ENCODE measurements at regions not wholly inside any gene's neighbourhood (a gene's known extent, or its start where the extent isn't known, plus 50 kb on each side); places are given as distances from the start of the nearest gene placed in this dataset.

- no peak for DNase-seq (ENCODE audit: low read depth)
- no peak overlapping the region for H3K4me3 ChIP-seq (ENCODE audit: low read depth, low read length)
- TF ChIP-seq POLR2A (IDR thresholded peaks at IDR 0.05; ENCODE audit: extremely low read depth, insufficient read length) (no peak), MYC (IDR thresholded peaks at IDR 0.05; ENCODE audit: low read depth, low read length) (no peak), CTCF (IDR thresholded peaks at IDR 0.05; ENCODE audit: low read depth, low read length) (no peak), MAX (IDR thresholded peaks at IDR 0.05; ENCODE audit: low read depth, low read length) (no peak)
These were observed 110.7 kb upstream of the EFEMP1 start for GRCh38 chr2:56034258-56034657.

DNA sequence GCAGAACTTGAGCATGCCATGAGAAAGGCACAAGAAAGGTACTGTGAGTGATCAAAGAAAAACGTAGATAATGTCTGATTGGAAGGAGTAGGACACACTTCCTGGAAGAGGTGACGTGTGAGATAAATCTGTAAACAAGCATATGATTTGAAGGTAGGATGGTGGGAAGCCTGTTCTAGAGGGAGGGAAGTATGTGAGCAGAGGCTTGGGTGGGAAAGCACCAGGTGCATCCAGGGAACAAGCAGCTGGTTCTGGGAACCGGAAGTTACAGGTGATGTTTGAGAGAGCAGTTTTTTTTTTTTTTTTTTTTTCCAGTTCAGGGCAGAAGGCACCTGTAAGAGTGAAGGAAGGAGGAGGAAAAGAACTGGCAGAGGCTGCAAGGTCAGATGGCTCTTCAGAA is 116.6 kb upstream of the EFEMP1 start:
- no peak for TF ChIP-seq POLR2A (IDR thresholded peaks at IDR 0.05; ENCODE audit: extremely low read depth, insufficient read length)
- no peak for TF ChIP-seq CTCF (IDR thresholded peaks at IDR 0.05; ENCODE audit: low read depth, low read length)
- no peak for TF ChIP-seq MAX (IDR thresholded peaks at IDR 0.05; ENCODE audit: low read depth, low read length)
- no peak for TF ChIP-seq MYC (IDR thresholded peaks at IDR 0.05; ENCODE audit: low read depth, low read length)
- H3K4me3 ChIP-seq (ENCODE audit: low read depth, low read length), result no peak overlapping the region
- no peak for DNase-seq (ENCODE audit: low read depth)

- TF ChIP-seq POLR2A (IDR thresholded peaks at IDR 0.05; ENCODE audit: extremely low read depth, insufficient read length), result no peak
- no peak for TF ChIP-seq CTCF (IDR thresholded peaks at IDR 0.05; ENCODE audit: low read depth, low read length)
- no peak for TF ChIP-seq MYC (IDR thresholded peaks at IDR 0.05; ENCODE audit: low read depth, low read length)
- TF ChIP-seq MAX (IDR thresholded peaks at IDR 0.05; ENCODE audit: low read depth, low read length), result no peak
- H3K4me3 ChIP-seq (ENCODE audit: low read depth, low read length), result no peak overlapping the region
- DNase-seq (ENCODE audit: low read depth), result no peak
These were observed 117.3 kb upstream of the EFEMP1 start for GRCh38 chr2:56040834-56041233.

GRCh38 chr2:56047136-56047535 is 123.6 kb upstream of the EFEMP1 start:
- no peak overlapping the region for H3K4me3 ChIP-seq (ENCODE audit: low read depth, low read length)
- DNase-seq (ENCODE audit: low read depth), result no peak
- TF ChIP-seq MAX (IDR thresholded peaks at IDR 0.05; ENCODE audit: low read depth, low read length) (no peak), CTCF (IDR thresholded peaks at IDR 0.05; ENCODE audit: low read depth, low read length) (no peak), MYC (IDR thresholded peaks at IDR 0.05; ENCODE audit: low read depth, low read length) (no peak), POLR2A (IDR thresholded peaks at IDR 0.05; ENCODE audit: extremely low read depth, insufficient read length) (no peak)

- no peak for DNase-seq (ENCODE audit: low read depth)
- H3K4me3 ChIP-seq (ENCODE audit: low read depth, low read length), result no peak overlapping the region
- TF ChIP-seq POLR2A (IDR thresholded peaks at IDR 0.05; ENCODE audit: extremely low read depth, insufficient read length), result no peak
- no peak for TF ChIP-seq MYC (IDR thresholded peaks at IDR 0.05; ENCODE audit: low read depth, low read length)
- no peak for TF ChIP-seq CTCF (IDR thresholded peaks at IDR 0.05; ENCODE audit: low read depth, low read length)
- TF ChIP-seq MAX (IDR thresholded peaks at IDR 0.05; ENCODE audit: low read depth, low read length), result no peak
These were observed 125.8 kb upstream of the EFEMP1 start for GRCh38 chr2:56049233-56049845.
